Activated CD4-positive, alpha-beta T cell treated with anti-CD3 and anti-CD28 coated beads, Interleukin-2, amount 50 U/mL, for 1 hour (primary cell): ENCODE measurements at regions not wholly inside any gene's neighbourhood (a gene's known extent, or its start where the extent isn't known, plus 50 kb on each side); places are given as distances from the start of the nearest gene placed in this dataset.
"Not testable (repeated sequence)": the region's sequence is repeated elsewhere in the genome, so short reads cannot be mapped to it uniquely, and the experiment has no call there.

Experiments
- DNase-seq: peaks from one replicate; pipeline ENCODE4 v3.0.0-alpha.2; 2020

DNA sequence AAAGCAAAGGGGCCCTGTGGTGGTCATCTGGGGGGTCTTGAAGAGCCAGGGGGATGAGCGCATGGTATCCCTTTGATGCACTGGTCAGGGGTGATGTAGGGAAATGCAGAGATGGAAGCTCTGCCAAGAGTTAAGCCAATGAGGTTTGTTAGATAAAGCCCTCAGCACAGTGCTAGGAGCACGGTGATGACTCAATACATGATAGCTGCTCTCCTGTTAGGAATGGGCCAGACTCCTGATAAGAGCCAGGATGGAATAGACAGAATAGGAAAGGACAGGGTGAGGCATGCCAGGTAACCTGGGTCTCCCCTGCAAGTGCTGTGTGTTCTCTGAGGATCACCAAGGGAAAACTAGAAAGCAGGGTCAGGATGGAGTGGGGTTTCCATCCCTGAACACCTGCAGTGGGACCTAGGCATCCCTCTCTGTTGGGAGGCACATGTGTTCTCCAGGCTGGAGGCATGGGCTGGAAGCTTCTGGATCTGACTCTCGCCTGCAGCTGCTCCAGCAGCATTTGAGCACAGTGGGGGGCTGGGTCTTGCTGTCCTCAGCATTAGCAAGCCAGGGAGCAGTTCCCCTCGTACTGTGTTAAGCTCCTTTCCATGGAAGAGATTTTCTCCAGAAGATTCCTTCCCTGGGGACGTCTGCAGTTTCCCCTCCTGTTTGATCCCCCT is 71.8 kb upstream of the TIAM2 start:
- DNase-seq, result no peak

DNA sequence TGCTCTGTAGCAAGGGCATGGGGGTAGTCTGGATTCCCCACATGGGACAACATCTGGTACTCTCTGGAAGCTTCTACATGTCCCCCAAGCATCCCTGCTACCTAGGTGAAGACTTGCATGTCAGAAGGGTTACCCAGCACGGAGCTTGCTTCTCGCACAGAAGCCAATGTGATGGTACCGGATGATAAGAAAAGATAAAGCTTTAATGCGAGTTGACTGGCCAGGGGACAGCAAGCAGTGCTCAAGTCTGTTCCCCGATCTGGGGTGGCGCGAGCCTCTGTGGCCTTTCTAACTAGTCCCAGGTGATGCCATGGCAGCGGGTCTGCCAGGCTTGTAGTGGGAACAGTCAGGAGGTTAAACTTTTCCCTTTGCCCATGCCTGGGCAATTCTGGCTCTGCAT is 70.0 kb upstream of the TIAM2 start:
- no peak for DNase-seq

DNA sequence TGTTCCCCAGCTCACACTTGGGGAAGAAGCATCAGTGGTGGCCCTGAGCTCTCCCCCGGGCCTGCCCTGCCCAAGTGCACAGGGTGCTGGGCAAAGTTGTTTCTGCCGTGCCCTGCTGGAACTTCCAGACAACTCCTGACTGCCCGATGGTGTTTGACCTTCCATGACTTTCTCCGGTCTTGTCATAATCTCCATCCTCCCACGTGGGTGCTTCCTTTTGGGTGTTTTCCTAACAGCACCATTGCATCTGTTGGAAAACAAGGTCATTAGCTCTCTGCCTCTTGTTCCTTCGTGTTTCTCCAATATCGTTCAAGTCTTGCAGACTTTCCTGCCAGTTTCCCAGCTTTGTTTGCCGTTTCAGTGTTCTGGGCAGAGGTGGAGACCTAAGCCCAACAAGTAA is 68.7 kb upstream of the TIAM2 start:
- no peak for DNase-seq

DNA sequence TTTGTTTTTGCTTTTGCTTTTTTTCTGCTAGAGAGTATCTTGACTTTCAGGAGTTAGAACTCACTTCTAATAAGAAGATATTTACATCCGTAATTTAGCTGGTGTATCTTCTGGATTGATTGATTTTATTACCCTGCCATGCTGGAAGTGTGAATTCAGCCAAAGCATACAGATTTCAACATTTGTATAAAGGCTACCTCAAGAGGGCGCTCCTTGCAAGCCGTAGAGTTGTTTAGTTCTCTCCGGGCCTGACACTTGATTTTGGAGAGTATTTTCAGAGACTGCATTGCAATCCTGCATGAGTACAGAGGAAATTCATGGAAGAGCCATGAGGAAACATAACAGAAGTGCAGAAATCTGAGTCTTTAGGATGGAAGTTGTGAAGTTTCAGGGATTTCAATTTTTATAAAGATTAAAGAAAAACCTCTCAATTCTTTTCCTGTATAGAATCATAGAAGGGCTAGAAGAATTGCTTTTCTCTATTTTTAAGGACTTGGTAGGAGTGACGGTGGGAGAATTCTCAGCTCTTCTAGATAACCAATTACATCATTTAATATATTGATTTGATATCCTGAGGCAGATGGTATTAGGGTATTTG is 66.7 kb upstream of the TIAM2 start:
- peak; percentile 55 for DNase-seq

DNA sequence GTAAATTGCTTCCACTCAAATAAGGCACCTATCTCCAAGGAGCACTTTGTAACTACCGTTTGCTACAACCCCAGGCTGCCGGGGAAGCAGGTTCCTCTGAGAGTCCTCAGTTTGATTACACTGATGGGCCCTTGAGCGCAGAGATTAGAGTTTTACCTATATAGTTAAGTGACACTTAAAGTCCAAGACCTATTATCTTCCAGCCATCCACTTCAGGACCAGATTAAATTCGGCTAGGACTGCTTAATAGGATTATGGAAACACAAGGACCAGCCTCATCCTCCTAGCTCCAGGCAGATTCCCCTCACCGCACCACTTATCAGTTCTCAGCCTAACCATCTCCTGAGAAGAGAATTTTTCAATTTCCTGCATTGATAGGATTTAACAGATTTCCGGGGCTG is 64.7 kb upstream of the TIAM2 start:
- no peak for DNase-seq

GRCh38 chr6:154931711-154932424 is 63.2 kb upstream of the TIAM2 start:
- no peak for DNase-seq

GRCh38 chr6:154932515-154933027 is 62.5 kb upstream of the TIAM2 start:
- DNase-seq, result no peak

DNA sequence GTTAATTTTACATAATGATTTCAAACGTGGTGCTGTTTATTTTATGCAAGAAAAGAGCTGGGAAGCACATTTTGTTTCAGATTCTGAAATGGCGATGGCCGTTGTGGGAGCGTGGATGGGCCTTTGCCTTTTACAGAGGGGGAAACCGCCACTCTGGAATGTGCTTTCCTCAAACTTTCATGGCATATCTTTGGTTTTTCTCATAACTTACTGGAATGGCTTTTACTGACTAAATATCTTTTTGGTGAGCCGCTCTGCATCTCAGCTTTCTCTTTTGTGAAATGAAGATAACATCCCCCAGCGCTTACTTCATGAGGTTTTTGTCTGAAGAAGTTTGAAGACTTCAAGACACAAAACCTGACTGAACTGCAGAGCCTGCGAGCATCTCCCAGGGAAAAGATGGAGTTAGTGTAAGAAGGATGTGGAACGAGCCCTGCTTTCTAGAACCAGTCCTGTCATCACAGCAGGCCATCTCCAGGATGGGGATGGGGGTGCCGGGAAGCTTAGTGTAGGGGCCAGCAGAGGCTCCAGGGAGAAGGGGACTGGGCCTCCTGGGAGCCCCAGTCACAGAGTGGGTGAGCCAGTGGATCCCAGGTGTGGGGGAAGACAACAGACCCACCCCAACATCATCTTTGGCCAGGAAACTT is 61.8 kb upstream of the TIAM2 start:
- no peak for DNase-seq

DNA sequence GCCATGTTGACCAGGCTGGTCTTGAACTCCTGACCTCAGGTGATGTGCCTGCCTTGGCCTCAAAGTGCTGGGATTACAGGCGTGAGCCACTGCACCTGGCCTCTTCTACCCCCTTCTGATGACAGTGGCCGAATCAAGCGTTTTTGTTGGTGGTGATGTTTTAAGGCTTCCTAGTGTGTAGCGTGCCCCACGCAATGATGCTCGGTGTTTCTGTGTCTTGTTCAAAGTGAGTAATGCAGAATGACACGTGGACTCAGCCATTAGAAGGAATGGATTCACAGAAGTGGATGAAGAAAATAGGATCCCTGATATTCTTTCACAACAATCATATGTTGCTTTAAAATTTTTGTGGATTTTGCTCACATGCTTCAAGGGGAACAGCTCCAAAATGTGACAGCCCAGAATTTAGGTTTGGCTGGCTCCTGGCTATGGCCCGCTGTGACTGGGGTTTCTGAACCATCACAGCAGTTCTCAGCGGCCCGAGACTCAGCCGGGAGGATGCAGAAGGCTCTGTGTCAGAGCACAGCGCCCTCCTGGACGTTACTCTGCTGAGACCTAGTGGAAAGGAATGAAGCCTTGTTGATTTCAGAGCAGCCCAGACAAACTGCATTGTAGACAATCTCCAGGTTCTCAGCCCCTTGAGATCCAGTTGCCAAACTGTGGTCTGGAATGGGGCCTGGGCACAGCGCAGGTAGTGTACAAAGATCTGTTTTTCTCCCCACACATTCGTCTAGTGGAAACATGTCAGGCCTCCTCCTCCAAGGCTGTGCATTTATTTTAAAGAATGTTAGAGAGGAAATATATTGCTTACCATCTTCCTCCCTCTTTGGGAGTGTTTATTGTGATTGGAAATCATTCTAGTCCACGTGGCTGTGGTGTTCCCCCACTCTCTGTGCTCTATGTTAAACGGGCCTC is 57.6 kb upstream of the TIAM2 start:
- DNase-seq, result no peak

GRCh38 chr6:154938221-154938580 is 56.9 kb upstream of the TIAM2 start:
- no peak for DNase-seq

GRCh38 chr6:154938727-154939285 is 56.3 kb upstream of the TIAM2 start:
- not testable (repeated sequence) for DNase-seq

DNA sequence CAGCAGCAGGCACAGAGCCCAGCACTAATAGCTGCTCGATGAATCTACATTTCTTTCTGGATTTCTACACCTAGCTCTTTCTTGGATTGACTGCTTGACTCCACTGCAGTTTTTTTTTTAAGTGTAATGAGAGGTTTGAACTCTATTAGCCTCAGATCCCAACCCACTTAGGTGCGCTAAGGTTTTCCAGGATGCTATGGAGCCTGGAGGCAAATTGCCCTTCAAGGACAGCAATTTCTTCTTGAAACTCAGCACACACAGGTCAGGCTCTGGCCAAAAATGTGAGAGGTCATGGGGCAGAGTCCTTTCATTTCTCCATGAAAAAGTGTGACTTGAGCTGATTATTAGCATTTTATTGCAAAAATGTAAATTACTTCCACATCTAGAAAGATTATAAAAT is 52.3 kb upstream of the TIAM2 start:
- no peak for DNase-seq

DNA sequence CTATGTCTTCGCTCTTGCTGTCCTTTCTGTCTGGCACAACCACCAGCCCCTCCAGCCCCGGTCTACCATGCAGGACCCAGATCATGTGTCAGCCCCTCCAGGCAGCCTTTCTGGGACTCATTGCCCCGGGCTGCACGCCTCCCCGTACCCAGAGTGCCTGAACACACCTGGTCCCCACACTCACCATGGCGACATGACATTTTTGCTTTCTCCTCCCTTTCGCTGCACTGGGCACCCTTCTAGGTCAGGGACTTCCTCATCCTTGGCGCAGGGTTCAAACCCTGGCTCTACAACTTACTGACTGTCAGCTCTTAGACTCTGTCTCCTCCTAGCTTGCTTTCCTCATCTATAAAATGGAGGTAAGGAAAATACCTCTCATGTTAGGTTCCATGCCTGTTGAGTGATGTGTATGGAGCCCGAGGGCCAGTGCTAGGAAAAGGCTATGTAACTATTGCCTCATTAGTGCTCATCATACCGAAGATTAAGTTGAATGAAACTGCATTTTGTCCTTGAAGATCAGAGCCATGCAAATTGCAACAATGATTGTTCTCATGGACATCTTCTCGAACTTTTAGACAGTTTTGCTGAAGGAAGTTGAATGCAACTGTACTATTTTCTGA is 49.7 kb upstream of the TIAM2 start:
- DNase-seq, result no peak
